ENCODE measurements at regions not wholly inside any gene's neighbourhood (a gene's known extent, or its start where the extent isn't known, plus 50 kb on each side); places are given as distances from the start of the nearest gene placed in this dataset.

- ChIA-PET POLR2A (ENCODE audit: partially characterized antibody) (no interaction called here), CTCF (ENCODE audit: partially characterized antibody) (no interaction called here)
- H2BK12ac ChIP-seq (ENCODE audit: low read depth, low read length), result no peak overlapping the region
- no peak overlapping the region for H3K4ac ChIP-seq (replicated peaks; ENCODE audit: insufficient read length, low read depth, low read length)
- no peak overlapping the region for H2BK5ac ChIP-seq (ENCODE audit: low read depth, low read length)
- no peaks in the 10 kb centered on the region for H3K79me2 ChIP-seq (ENCODE audit: control insufficient read depth in 1 of 2, insufficient read depth in 2 of 2, low read length in 2 of 2)
- H3K4me1 ChIP-seq (replicated peaks in 1 of 4; ENCODE audit: control insufficient read depth in 3 of 4, insufficient read depth in 4 of 4, low read length in 3 of 4), result no peaks in the 10 kb centered on the region
- H2BK120ac ChIP-seq (replicated peaks; ENCODE audit: low read depth, low read length), result no peak overlapping the region
- no peaks in the 10 kb centered on the region for H3K9me3 ChIP-seq (ENCODE audit: insufficient read depth in 2 of 2, low read depth in 1 of 2, low read length in 1 of 2)
- H3K4me3 ChIP-seq (ENCODE audit: extremely low read depth in 1 of 4, insufficient read depth in 2 of 4, low read depth in 3 of 4, low read length in 4 of 4), result no peak overlapping the region
- no peak overlapping the region for H4K5ac ChIP-seq (ENCODE audit: insufficient read length, low read depth, low read length)
- H3K23me2 ChIP-seq (ENCODE audit: low read depth, low read length), result no peaks in the 10 kb centered on the region
- H2BK20ac ChIP-seq (ENCODE audit: low read length), result no peak overlapping the region
- H3K18ac ChIP-seq (ENCODE audit: extremely low read depth, low read length), result no peak overlapping the region
- no peaks in the 10 kb centered on the region for H3K36me3 ChIP-seq (ENCODE audit: control insufficient read depth in 2 of 4, insufficient read depth in 4 of 4, low read length in 3 of 4)
- no peak overlapping the region for H3K56ac ChIP-seq (replicated peaks; ENCODE audit: insufficient read length, low read depth, low read length)
- no peak overlapping the region for H3K27ac ChIP-seq (ENCODE audit: low read depth, low read length)
- H2BK15ac ChIP-seq (ENCODE audit: low read length), result no peak overlapping the region
- H3K9ac ChIP-seq (replicated peaks in 1 of 4; ENCODE audit: extremely low read depth in 1 of 4, low read depth in 3 of 4, low read length in 3 of 4), result no peak overlapping the region
- H2AK5ac ChIP-seq (ENCODE audit: low read depth, low read length), result no peak overlapping the region
- no peak overlapping the region for H2AFZ ChIP-seq (ENCODE audit: low read length)
- H3K79me1 ChIP-seq (ENCODE audit: low read depth, low read length), result no peaks in the 10 kb centered on the region
- H4K91ac ChIP-seq (replicated peaks; ENCODE audit: insufficient read length, low read length), result no peak overlapping the region
- DNase-seq (ENCODE audit: low read depth in 1 of 2, low spot score in 2 of 2), result no peak
- no peak for FAIRE-seq
- H3K14ac ChIP-seq (ENCODE audit: insufficient read length), result no peak overlapping the region
- TF ChIP-seq GABPA (IDR thresholded peaks at IDR 0.05; ENCODE audit: borderline replicate concordance, insufficient read depth, low read length) (no peak), BCL11A (IDR thresholded peaks at IDR 0.05; ENCODE audit: low read depth in 2 of 2, low read length in 2 of 2) (no peak), POLR2A (IDR thresholded peaks at IDR 0.05; ENCODE audit: control extremely low read depth in 1 of 2, low read depth in 2 of 2, low read length in 2 of 2) (no peak), SIRT6 (IDR thresholded peaks at IDR 0.05; ENCODE audit: low read length) (no peak), SP4 (IDR thresholded peaks at IDR 0.05; ENCODE audit: low read length) (no peak), SUZ12 (IDR thresholded peaks at IDR 0.05; ENCODE audit: low read length) (no peak), HDAC2 (IDR thresholded peaks at IDR 0.05; ENCODE audit: borderline replicate concordance in 1 of 2, low read depth in 2 of 2, low read length in 2 of 2) (no peak), RNF2 (IDR thresholded peaks at IDR 0.05; ENCODE audit: borderline replicate concordance, low read depth, low read length, missing control alignments, poor library complexity, severe bottlenecking) (no peak), ASH2L (IDR thresholded peaks at IDR 0.05; ENCODE audit: low read length) (no peak), BACH1 (IDR thresholded peaks at IDR 0.05; ENCODE audit: low read length) (no peak), JUN (IDR thresholded peaks at IDR 0.05; ENCODE audit: low read depth, low read length) (no peak)
- no peak overlapping the region for H3K23ac ChIP-seq (ENCODE audit: insufficient read length)
- 92% methylated on average over 4 of the region's 4 CpGs; no CpG with 5 or more reads in 1 of the 2 experiments for WGBS, 2 experiments (ENCODE audit: extremely low coverage in 1 of 2, insufficient coverage in 1 of 2, insufficient read length in 1 of 2, insufficient replicate concordance in 2 of 2, low coverage in 1 of 2, low lambda C conversion rate in 2 of 2, missing lambda C conversion rate in 1 of 2)
- no peaks in the 10 kb centered on the region for H4K20me1 ChIP-seq (replicated peaks in 1 of 2; ENCODE audit: control insufficient read depth in 1 of 2, insufficient read depth in 2 of 2, low read length in 2 of 2)
- H3K27me3 ChIP-seq (replicated peaks in 1 of 4; ENCODE audit: control insufficient read depth in 3 of 4, extremely low read depth in 1 of 4, insufficient read depth in 3 of 4, low read length in 3 of 4), result no peaks in the 10 kb centered on the region
- H3K4me2 ChIP-seq (ENCODE audit: insufficient read depth in 1 of 2, low read depth in 2 of 2, low read length in 2 of 2), result no peak overlapping the region
- no peak overlapping the region for H4K8ac ChIP-seq (ENCODE audit: extremely low read depth, insufficient read depth, low read length)
Observed at GRCh38 chr5:155087036-155087435, 73.5 kb downstream of the KIF4B start.

Measured in H1 (cell line).